Omental fat pad (tissue), 3 donors: ENCODE measurements at regions not wholly inside any gene's neighbourhood (a gene's known extent, or its start where the extent isn't known, plus 50 kb on each side); places are given as distances from the start of the nearest gene placed in this dataset.
"Not testable (repeated sequence)": the region's sequence is repeated elsewhere in the genome, so short reads cannot be mapped to it uniquely, and the experiment has no call there.

Experiments used
- ATAC-seq: fragments of 150-250 bp; one replicate; pipeline ENCODE4 v1.9.1; 2016; ENCODE audit warnings: mild to moderate bottlenecking, moderate library complexity; ENCODE audit not compliant: low FRiP score
- DNase-seq: peaks from one replicate; pipeline ENCODE4 v3.0.0-alpha.2; 2019; ENCODE audit warnings: low spot score
- CTCF ChIP-seq, 3 donors: fragments of 450-650 bp; IDR thresholded peaks; one replicate each; pipeline ENCODE4 v1.5.1; 2016 to 2017; ENCODE audit warnings: antibody characterized with exemption in 3 of 3, mild to moderate bottlenecking in 3 of 3, moderate library complexity in 2 of 3

- DNase-seq (no peak), ATAC-seq (no peak)
- TF ChIP-seq CTCF (IDR thresholded peaks at IDR 0.05), result no peak
Measured at GRCh38 chr14:55837467-55837866, 257.5 kb downstream of the KTN1 start.

GRCh38 chr14:55838529-55839052 lies 258.6 kb downstream of the KTN1 start:
- DNase-seq (no peak), ATAC-seq (no peak)
- TF ChIP-seq CTCF (IDR thresholded peaks at IDR 0.05), result no peak

GRCh38 chr14:55839301-55839947 lies 259.4 kb downstream of the KTN1 start:
- ATAC-seq, DNase-seq: not testable (repeated sequence)

GRCh38 chr14:55840821-55841220 lies 260.8 kb downstream of the KTN1 start:
- no peak for TF ChIP-seq CTCF (IDR thresholded peaks at IDR 0.05)
- DNase-seq, result no peak
- ATAC-seq, result no peak

GRCh38 chr14:55841625-55842024 lies 261.6 kb downstream of the KTN1 start:
- TF ChIP-seq CTCF (IDR thresholded peaks at IDR 0.05), result no peak
- DNase-seq, result no peak
- ATAC-seq, result no peak

- no peak for TF ChIP-seq CTCF (IDR thresholded peaks at IDR 0.05)
- DNase-seq, result no peak
- no peak for ATAC-seq
Measured at GRCh38 chr14:55843718-55844403, 263.9 kb downstream of the KTN1 start.

- TF ChIP-seq CTCF (IDR thresholded peaks at IDR 0.05), result no peak
- no peak for DNase-seq
- ATAC-seq, result peak; percentile 13
Measured at GRCh38 chr14:55845963-55846825, 266.2 kb downstream of the KTN1 start.
